ENCODE measurements at regions not wholly inside any gene's neighbourhood (a gene's known extent, or its start where the extent isn't known, plus 50 kb on each side); places are given as distances from the start of the nearest gene placed in this dataset.

DNA sequence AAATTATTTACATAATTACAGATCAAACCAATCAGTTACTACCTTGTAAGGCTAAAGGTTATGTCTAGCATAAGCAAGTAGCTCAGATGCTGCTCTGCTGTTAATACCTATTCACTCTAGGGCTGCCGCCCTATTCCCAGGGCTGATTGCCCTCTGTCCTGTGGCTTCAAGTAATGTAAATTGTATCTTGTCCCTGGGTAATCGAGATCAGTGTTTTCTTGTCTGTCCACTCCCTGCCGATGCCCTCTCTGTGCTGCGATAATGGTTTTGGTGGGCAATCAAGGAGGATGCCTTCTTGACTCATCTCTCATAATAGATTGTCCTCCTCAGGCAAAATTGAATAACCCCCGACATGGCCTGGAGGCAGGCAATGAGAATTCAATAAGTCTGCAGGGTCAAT, 641.0 kb upstream of the PITX2 start (continued):
- no peak for TF ChIP-seq BRCA1 (IDR thresholded peaks at IDR 0.05; ENCODE audit: low read depth, low read length)
- TF ChIP-seq SIN3A (conservative IDR thresholded peaks at IDR 0.05 in 1 of 2, IDR thresholded peaks at IDR 0.05 in 1 of 2; ENCODE audit: low read depth in 1 of 2, low read length in 2 of 2): no peak
- TF ChIP-seq HDAC2 (IDR thresholded peaks at IDR 0.05; ENCODE audit: borderline replicate concordance in 1 of 2, low read depth in 2 of 2, low read length in 2 of 2): no peak
- TF ChIP-seq TAF1 (IDR thresholded peaks at IDR 0.05; ENCODE audit: low read depth, low read length): no peak
- TF ChIP-seq CTBP2 (IDR thresholded peaks at IDR 0.05; ENCODE audit: borderline replicate concordance, insufficient read depth, insufficient read length, low read length): no peak
- no peak for TF ChIP-seq JUN (IDR thresholded peaks at IDR 0.05; ENCODE audit: low read depth, low read length)
